H1 (cell line): ENCODE measurements at regions not wholly inside any gene's neighbourhood (a gene's known extent, or its start where the extent isn't known, plus 50 kb on each side); places are given as distances from the start of the nearest gene placed in this dataset.

Experiments used
- BCL11A ChIP-seq, 2 experiments: IDR thresholded peaks; one replicate each; pipeline ENCODE4 v1.6.1; 2011; ENCODE audit warnings: low read depth in 2 of 2, low read length in 2 of 2, mild to moderate bottlenecking in 2 of 2
- BRCA1 ChIP-seq: IDR thresholded peaks from 2 replicates; pipeline ENCODE4 v1.6.1; 2012; ENCODE audit warnings: low read depth, low read length, improper control_type of control experiment
- CBX5 ChIP-seq: fragments of 300-800, 300-1000 bp; sonication (generic); IDR thresholded peaks from 2 replicates; pipeline ENCODE4 v1.7.1; 2016; ENCODE audit warnings: antibody characterized with exemption, low read length, low read depth
- CHD2 ChIP-seq: IDR thresholded peaks from 2 replicates; pipeline ENCODE4 v1.6.1; 2012; ENCODE audit warnings: low read length, improper control_type of control experiment
- CHD7 ChIP-seq: fragments of 300-600 bp; sonication (generic); IDR thresholded peaks from 2 replicates; pipeline ENCODE4 v1.7.1; 2012; ENCODE audit warnings: low read length, moderate library complexity, mild to moderate bottlenecking, inconsistent platforms; ENCODE audit not compliant: insufficient replicate concordance
- CREB1 ChIP-seq: IDR thresholded peaks from 2 replicates; pipeline ENCODE4 v1.6.1; 2012; ENCODE audit warnings: inconsistent platforms
- CTBP2 ChIP-seq: IDR thresholded peaks from 2 replicates; pipeline ENCODE4 v1.7.0; 2011; ENCODE audit warnings: borderline replicate concordance, mild to moderate bottlenecking, moderate library complexity, mixed read lengths, low read length; ENCODE audit not compliant: insufficient read depth, insufficient read length
- HDAC2 ChIP-seq, 2 experiments: fragments of 300-600 bp in 1 of 2; sonication (generic) in 1 of 2; IDR thresholded peaks; 2 replicates each; pipeline ENCODE4 v1.6.1; 2011 to 2012; ENCODE audit warnings: low read depth in 2 of 2, low read length in 2 of 2, mild to moderate bottlenecking in 2 of 2, moderate library complexity in 2 of 2, borderline replicate concordance in 1 of 2, inconsistent platforms in 1 of 2
- NRF1 ChIP-seq: IDR thresholded peaks from 2 replicates; pipeline ENCODE4 v1.6.1; 2011; ENCODE audit warnings: mild to moderate bottlenecking, low read depth, low read length, improper control_type of control experiment
- POLR2A ChIP-seq, 2 experiments: IDR thresholded peaks; 1 replicate in 1 of 2; 2 replicates in 1 of 2; pipeline ENCODE4 v1.6.1; 2011; ENCODE audit warnings: low read depth in 2 of 2, low read length in 2 of 2, mild to moderate bottlenecking in 2 of 2; ENCODE audit errors: control extremely low read depth in 1 of 2
- RNF2 ChIP-seq: fragments of 200-900, 300-1000 bp; sonication (generic); IDR thresholded peaks from 2 replicates; pipeline ENCODE4 v1.7.1; 2016; ENCODE audit warnings: borderline replicate concordance, low read depth, mild to moderate bottlenecking, antibody characterized with exemption, low read length; ENCODE audit not compliant: poor library complexity, severe bottlenecking; ENCODE audit errors: missing control alignments
- TCF12 ChIP-seq: IDR thresholded peaks from 2 replicates; pipeline ENCODE4 v1.6.1; 2011; ENCODE audit warnings: low read depth, mild to moderate bottlenecking, low read length

DNA sequence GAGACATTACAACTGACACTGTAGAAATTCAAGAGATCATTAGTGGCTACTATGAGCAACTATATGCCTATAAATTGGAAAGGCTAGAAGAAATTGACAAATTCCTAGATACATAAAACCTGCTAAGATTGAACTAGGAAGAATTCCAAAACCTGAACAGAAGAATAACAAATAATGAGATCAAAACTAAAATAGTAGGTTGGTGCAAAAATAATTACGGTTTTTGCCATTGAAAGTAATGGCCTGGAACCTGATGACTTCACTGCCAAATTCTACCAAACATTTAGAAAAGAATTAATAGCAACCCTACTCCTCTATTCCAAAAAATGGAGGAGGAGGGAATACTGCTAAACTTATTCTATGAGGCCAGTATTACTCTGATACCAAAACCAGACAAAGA lies 824.9 kb downstream of the KLHL13 start (continued):
- TF ChIP-seq CHD7, result no peak
- no peak for TF ChIP-seq RNF2
- TF ChIP-seq CREB1, result no peak
- no peak for TF ChIP-seq CBX5
- no peak for TF ChIP-seq TCF12
- no peak for TF ChIP-seq NRF1
- no peak for TF ChIP-seq POLR2A (IDR thresholded peaks at IDR 0.05; ENCODE audit: control extremely low read depth in 1 of 2, low read depth in 2 of 2, low read length in 2 of 2)
- TF ChIP-seq BCL11A (IDR thresholded peaks at IDR 0.05; ENCODE audit: low read depth in 2 of 2, low read length in 2 of 2), result no peak
- TF ChIP-seq HDAC2 (IDR thresholded peaks at IDR 0.05; ENCODE audit: borderline replicate concordance in 1 of 2, low read depth in 2 of 2, low read length in 2 of 2), result no peak
- no peak for TF ChIP-seq CTBP2
- no peak for TF ChIP-seq BRCA1
- TF ChIP-seq CHD2, result no peak
